ENCODE measurements at regions not wholly inside any gene's neighbourhood (a gene's known extent, or its start where the extent isn't known, plus 50 kb on each side); places are given as distances from the start of the nearest gene placed in this dataset.
"Not testable (repeated sequence)": the region's sequence is repeated elsewhere in the genome, so short reads cannot be mapped to it uniquely, and the experiment has no call there.

DNA sequence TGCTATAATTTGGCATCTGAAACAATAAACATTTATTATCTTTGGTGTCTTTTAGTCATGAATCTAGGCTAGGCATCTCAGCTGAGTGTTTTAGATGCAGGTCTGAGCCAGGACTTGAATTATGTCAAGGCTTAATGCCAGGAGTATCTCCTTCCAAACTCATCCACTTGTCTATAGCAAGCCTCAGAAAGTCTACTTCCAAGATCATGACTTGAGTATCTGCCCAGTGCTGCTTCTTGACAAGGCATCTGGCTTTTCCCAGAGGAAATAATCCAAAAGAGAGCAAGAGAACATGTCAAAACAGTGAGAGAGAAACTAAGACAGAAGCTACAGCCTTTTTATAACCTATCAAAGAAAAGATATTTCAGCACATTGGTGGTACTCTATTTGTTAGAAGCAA, 1052.1 kb upstream of the PCDH10 start:
- DNase-seq: no peak

DNA sequence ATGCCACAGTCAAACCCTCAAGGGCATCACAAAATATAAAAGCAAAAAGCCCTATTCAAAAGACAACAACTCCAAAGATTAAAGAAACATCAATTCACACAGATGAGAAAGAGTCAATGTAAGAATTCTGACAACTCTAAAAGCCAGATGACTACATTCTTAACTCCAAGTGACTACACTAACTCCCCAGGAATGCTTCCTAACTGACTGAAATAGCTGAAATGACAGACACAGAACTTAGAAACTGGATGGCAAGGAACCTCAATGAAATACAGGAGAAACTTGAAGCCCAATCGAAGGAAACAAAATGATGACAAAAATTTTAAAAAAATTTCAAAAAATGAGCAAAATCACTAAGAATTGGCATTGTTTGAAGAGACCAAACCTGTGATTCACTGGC, 1047.6 kb upstream of the PCDH10 start:
- DNase-seq: no peak

DNA sequence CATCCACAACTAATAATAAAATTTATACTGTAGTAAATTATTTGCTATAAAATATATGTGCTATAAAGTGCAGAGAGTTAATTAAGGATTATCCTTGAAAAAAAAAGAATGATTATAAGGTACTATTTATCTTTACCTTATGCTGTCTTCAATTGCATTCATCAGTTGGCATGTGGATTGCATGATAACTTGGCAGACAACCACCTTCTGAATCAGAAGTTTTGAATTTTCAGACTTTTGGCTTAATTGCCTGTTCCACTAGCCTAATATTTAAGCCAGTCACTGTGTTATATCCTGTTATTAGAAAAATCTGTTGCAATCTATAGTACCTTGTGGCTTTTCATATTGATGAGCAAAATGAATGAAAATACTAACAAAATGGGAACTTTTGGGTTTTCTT, 1040.3 kb upstream of the PCDH10 start:
- no peak for DNase-seq

DNA sequence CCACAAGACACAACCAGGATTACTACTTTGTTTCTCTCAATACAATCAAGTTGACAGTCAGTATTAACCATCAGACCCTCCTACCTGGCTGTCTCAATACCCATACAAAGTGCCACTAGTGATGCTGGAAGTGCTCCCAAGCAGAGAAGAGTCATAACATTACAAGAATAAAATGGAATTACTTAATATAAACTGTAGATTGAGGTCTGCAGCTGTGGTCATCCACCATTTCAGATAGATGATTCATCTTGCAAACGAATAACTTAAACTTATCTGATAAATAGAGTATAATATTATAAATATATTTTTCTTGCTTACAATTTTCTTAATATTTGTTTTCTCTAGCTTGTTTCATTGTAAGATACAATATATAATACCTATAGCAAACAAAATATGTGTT, 1034.2 kb upstream of the PCDH10 start:
- DNase-seq: no peak

DNA sequence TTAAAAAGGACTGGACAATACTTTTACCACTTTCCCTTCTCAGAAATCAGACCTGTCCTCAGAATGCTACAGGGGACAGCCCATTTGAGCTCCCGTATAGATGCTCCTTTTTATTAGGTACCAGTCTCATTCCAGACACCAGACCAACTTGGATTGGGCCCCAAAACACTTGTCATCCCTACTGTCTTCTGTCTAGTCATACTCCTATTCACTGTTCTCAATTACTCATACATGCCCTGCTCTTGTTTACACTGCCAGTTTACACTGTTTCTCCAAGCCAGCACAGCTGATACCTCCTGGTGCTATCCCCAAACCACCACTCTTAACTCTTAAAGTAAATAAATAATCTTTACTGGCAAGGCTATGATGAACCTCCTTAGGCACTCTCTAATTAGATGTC, 1026.4 kb upstream of the PCDH10 start:
- not testable (repeated sequence) for DNase-seq

DNA sequence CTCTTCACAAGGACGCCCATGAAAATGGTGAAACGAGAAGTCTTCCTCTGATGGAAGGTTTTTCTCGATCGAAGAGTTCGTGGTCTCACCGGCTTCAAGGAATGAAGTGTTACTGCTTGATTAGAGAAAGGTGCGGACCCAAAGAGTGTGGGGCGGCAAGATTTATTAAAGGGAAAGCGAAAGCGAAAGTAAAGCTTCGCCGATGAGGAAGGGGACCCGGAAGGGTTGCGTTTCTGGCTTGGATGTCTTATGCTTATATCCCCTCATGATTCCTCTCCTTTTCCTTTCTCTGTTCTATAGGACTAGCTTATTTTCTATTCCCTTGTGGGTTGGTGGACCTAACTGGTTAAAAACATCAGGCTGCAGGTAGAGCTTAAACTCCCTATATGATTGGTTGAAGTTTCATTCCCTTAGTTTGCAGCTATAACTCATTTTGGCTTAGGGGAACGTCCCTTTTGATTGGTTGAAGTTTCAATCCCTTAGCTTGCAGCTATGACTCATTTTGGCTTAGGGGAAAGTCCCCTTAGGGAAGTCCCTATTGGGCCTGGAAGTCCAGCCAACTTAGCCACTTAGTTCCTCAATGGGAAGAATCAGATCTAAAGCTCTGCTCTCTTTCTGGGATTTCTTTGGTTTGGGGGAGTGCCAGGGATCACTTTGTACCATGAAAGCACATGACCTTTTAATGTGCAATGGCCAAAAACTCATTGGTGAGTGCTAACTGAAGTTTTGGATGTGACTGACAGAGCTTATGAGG, 1025.0 kb upstream of the PCDH10 start:
- no peak for DNase-seq

DNA sequence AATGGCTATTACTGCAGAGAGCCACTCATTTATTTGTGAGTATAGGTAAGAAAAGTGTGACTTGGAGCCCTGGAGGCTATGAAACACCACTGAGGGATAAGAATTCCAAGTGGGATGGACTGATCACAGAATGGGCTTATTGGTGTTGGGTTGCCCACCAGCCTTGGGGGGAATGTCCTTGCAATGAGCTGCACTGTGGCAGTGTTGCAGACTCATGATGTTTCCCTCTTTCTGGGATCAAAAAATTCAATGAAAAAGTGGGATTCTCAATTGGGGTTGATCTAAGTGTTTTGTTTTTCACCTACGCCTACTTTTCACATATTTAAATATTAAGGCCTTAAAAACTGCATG, 1024.5 kb upstream of the PCDH10 start:
- DNase-seq: no peak

DNA sequence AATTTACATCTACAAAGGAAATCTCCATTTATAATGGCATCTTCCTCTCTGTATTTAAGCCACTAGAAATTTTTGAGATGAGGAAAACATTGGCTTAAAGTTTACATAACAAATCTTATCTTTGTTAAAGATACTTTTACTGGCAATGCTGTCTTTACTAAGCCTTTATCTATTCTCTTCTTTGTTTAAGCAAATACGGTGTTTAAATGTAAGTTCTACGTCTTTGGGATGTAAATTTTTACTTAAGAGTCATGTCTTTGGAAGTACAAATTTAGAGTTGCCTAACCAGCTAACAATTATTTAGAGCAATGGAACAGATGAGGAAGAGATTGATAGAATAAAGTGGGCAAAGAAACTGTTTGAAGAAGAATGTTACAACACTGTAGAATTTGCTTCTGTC, 1024.0 kb upstream of the PCDH10 start:
- no peak for DNase-seq

DNA sequence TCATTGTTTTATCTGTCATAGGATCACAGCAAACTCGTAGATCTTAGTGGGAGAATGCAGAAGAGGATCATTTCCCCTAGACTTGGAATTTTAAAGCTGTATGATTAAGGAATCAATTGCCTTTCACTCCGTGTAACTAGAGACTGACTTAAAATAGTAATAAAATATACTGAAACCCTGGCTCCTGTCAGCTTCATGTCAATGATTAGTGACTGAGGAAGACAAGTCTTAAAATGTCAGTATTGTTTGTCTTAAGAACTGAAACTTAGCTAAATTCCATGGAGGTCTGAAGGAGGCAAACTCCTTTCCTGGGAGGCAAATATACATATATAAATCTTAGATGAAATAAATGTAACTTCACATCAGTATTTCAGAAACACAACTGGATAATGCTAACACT, 1016.7 kb upstream of the PCDH10 start:
- DNase-seq: no peak

DNA sequence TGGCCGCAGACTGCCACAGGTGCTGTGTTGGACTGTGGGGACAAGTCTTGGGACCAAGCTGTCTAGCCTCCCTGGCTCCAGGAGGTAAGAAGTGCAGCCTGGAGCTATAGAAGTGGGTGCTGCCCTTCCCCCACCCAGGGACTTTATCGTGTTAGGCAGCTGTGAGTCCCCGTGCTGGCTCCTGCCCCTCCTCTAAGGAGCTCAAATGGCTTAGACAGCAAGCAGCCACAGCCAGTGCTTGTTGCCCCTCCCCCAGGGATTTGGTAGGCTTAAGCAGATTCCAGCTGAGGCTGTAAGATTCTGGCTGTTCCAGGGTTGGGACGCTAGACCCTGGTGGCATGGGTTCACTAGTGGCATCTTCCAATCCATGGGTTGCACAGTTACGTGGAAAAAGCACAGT, 979.4 kb upstream of the PCDH10 start:
- DNase-seq: no peak

DNA sequence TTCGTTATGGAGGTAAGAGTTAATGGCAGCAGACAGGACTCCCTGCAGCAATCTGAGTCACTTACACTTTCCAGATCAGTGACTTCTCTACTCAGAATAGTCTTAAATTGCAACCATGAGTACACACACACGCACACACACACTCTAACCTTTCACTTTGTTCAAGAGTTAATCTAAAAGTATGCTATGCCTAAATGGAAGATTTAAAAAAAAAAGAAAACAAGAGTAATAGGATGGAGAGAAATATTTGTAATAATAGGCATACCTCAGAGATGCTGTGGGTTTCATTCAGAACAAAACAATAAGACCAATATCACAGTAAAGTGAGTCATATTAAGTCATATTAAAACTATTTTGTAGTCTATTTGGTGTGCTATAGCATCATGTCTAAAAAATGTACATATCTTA, 969.1 kb upstream of the PCDH10 start:
- DNase-seq: no peak

DNA sequence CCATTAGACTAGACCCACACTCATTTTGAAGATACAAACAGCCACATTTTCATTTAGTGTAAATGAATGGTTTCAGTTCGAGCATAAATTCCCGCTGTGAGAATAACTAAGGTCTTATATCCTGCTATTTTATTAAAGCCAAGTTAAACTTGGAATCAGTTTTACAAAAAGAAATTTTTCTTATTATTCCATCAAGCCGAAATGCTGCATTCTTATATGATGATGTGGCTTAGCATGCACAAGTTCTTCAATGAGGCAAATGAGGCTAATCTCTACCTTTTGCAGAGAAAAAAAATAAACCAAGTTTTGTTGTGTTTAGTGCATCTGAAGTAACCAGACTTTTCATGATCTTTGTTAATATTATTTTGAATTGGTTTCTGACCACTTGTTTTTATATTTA, 953.9 kb upstream of the PCDH10 start:
- no peak for DNase-seq

DNA sequence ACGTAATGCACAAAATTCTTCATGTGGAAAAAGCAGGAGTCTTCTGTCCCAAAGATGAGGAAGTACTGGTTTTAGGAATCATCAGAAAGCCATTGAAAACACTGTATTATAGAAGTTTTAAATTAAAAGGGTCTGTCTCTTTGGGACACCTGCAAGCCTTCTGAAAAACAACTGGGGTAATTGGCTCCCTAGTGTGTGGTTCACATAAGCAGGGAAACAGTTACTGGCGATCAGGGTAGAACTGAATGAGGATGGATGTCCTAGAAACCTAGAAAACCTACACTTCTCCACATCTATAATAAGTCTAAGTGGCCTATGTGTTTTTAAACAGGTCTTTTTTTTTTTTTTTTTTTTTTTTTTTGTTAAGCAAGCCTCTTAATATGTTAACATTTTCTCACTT, 945.5 kb upstream of the PCDH10 start:
- no peak for DNase-seq

DNA sequence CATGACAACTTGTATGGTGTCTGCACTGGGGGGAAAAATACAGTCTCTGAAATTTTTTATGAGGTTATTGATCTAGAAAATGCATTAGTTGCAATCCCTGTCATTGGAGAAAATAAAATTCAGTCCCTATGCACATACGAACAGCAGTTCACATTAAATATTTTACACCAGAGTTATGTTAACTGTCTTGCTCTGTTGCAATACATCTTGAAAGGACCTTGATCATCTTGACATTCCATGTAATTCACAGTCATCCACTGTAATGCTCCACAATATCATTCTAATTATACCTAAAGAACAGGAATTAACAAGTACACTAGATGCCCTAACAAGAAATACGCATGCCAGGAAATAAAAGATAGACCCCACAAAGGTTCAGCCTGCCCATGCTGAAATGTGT, 934.6 kb upstream of the PCDH10 start:
- DNase-seq: no peak

DNA sequence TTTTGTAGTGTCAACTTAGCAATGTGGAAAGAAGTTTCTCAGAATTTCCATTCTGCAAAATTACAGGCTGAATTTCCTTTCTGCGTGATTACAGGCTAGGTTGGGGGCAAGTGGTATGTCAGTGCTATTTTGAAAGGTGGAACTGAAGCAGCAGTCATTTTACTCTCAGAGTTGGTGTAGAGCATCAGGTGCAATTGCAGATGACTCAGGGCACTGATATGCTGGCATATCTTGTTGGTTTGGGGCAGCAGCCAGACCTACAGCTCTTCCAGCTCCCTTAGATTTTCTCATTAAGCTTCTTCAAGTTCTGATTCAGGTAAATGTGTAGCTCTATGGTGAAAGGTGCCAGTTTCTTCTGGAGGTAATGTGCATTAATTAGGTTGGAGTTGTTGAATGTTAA, 930.7 kb upstream of the PCDH10 start:
- no peak for DNase-seq

DNA sequence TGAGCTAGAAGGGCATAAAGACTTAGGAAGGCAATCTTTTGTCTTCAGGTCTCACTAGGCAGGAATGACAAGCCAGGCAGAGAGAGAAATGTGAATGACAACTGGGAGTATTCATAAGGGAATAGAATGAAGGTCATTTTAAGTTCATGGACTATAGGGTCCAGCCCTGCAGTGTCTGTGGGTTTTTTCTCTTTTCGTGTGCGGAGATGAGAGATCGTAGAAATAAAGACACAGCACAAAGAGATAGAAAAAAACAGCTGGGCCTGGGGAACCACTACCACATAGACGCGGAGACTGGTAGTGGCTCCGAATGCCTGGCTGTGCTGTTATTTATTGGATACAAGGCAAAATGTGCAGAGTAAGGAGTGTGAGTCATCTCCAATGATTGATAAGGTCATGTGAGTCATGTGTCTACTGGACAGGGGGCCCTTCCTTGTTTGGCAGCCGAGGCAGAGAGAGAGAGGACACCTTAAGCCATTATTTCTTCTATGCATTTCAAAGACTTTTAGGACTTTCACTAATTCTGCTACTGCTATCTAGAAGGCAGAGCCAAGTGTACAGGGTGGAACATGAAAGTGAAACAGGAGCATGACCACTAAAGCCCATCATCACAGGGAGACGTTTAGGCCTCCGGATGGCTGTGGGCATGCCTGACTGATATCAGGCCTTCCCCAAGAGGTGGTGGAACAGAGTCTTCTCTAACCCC, 921.8 kb upstream of the PCDH10 start:
- no peak for DNase-seq

DNA sequence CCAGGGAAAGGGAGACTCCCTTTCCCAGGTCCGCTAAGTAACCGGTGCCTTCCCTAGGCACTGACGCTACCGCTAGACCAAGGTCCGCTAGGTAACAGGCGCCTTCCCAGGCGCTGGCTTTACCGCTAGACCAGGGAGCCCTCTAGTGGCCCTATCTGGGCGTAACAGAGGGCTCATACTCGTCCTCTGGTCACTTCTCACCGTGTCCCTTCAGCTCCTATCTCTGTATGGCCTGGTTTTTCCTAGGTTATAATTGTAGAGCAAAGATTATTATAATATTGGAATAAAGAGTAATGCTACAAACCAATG, 921.3 kb upstream of the PCDH10 start:
- not testable (repeated sequence) for DNase-seq

DNA sequence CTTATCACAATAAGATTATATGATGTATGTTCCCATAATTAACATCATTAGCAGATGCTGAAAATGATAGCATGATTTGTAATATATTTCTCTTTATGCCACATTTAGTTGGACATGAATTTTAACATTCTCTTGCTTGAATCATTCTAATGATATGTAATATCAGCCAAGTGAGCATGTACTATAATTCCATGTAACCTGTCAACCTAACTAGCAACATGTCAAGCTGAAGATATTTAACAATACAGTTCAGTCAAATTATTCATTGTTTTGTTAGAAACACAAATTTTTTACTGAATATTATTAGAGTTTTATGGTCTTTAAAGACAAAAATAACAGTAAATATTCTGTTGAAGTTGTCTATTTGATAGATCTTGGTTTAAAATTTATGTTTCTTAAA, 920.4 kb upstream of the PCDH10 start:
- no peak for DNase-seq

DNA sequence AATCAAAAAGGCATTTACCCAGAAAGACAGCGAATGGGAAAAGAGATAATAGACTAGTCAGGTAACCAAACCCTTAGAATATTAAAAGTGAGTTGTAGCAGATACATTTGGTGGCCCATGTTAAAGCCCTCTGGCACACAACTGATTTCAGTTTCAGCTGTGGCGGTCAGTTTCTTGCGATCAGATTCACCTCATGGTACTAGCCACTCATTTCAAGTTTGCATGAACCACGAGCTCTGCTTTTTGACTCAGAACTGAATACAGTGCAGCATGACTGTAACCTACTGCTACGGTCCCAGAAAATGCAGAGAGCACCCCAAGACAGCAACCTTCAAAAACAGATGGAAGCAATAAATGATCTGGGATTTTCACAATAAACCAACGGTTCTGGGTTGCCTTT, 919.1 kb upstream of the PCDH10 start:
- no peak for DNase-seq

DNA sequence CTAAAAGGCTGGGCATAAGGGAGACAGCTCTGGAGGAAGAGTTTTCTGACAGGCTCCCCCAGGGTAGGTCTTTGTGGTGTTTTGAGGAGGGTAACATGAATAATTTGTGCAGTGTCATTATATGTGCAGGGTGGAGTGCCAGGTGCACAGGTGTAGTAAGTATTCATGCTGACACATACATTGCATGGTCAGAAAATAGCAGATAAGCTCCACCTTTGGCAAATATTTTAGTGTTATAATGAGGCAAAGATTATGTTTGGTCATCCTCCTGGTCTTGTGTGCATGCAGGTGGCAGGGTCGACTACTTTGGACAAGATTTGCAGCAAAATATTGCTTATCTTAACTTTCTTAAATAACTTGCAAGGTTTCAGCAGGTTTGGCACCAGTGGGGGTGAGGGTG, 910.4 kb upstream of the PCDH10 start:
- no peak for DNase-seq

DNA sequence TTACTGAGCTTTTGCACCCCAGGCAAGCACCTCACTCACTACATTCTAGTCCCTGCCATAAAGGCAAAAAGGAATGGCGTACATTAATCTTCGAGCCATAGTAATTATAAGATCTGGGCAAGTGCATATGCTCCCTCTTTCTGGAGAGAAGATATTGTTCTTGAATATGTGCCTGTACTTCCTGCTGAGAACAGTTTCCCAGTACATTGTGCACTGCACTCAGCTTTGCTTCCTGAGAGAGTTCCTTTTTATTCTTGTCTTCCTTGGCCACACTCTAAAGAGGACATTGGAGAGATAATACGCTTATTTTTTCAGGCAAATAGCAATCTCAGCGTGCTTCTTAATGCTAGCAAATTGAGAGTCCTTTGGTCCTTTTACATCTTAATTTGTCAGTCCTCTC, 909.0 kb upstream of the PCDH10 start:
- DNase-seq: no peak

DNA sequence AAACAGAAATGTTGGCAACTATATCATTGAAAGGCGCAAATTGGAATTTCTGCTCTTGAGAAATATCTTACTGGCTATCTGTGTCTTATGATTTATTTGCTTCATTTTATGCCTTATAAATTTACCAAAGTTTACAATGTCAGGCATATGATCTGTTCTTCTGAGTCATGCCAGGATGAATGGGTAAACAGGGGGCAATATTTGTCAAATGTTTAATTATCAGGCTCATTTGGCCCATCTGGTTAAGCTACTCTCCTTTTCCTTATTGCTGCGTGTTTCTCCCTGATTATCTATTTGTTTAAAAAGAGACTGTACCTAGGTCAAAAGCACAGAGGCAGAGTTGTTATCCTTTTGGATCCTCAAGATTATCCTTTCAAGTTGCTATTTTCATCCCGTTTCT, 903.8 kb upstream of the PCDH10 start:
- DNase-seq: no peak

DNA sequence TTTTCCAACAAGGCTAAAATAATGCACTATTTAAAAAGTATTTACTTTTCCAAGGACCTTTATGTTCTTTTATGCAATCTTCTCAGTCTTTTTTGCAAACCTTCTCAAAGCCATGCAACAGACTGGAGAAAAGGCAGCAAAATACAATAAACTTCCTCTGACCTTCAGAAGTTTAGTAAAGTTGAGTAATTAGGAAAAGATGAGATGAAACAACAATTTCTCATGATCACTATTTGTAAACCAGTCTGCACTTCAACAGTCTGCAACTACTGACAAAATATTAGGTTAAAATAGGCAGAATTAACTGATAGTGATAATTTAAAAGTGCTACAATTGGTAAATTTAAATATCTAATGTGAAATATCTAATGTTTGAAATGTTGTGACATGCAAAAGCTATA, 884.9 kb upstream of the PCDH10 start:
- no peak for DNase-seq

DNA sequence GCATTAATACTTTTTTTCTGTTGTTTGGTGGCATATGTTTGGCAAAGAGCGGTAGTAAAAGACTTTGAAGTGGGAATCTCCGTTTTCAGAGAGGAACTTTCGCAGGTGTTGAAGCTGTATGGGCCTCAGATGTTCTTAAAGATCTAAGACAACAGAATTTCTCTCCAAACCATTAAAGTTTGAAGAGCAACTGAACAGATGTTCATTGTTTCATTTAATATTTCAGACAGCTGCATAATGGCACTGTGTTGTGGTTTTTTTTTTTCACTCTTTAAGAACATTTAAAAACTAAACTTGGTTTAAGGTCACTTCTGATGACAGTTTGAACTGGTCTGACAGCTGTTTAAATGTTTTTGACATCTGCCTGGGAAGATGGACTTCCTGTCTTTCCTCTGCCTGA, 882.7 kb upstream of the PCDH10 start:
- DNase-seq: peak; percentile 29

DNA sequence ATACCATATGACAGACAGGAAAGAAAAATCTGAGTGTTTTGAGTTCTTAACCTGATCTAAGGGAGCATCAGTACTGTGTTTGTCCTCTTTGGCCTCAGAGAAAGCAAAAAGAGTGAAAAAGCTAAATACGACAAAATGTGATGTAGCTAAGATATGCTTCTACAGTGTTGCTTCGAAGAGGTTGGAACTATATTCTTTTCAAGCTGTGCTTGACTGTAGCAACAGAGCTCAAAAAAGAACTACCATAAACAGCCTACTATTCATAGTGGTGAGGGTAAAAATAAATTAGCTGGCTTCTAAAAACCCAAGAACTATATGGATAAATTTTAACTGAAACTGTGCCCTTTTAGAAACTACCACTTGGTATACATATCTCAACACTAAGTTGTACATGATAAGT, 881.8 kb upstream of the PCDH10 start:
- no peak for DNase-seq
